ENCODE measurements at regions not wholly inside any gene's neighbourhood (a gene's known extent, or its start where the extent isn't known, plus 50 kb on each side); places are given as distances from the start of the nearest gene placed in this dataset.

DNA sequence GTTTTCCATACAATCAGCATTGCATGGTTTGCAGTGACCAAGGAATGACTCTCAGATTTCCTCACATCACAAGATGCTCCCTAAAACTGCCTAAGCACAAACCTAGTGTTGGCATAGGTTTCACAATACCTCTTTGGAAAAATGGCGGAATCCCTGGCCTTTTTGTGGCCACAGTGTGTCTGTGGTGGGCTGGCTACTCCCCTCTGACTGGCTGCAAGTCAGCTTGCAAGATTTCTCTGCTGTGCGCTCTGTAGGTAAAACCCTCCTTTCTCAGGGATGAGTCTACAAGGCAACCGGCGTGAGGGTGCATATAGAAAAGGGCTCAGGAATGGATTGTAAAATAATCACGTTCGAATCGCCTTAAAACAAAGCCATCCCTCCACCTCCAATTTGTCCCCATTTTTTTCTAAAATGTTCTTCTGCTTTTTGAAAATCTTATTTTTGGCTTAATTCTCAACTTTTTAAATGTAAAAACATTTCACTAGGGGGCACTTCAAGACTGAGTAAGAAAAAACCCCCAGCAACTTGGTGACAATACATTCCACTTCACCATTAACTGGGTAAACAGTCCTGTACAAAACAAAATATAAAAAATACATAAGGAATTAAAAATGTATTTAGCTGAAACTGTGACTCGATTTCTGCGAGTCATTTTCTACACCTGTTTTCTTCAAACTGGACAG, 235.6 kb downstream of the STIM2 start:
- DNase-seq (ENCODE audit: insufficient read length, low spot score, missing footprints), result no peak
- H4K20me1 ChIP-seq (ENCODE audit: insufficient read depth, low read length), result no peaks in the 10 kb centered on the region
- H3K9me3 ChIP-seq (ENCODE audit: low read depth, low read length), result no peaks in the 10 kb centered on the region
- no peaks in the 10 kb centered on the region for H3K4me1 ChIP-seq (ENCODE audit: insufficient read depth, low read length)
- no peak overlapping the region for H3K27ac ChIP-seq (ENCODE audit: low read depth, low read length)
- no peak overlapping the region for H3K4me2 ChIP-seq (ENCODE audit: insufficient read depth, low read length)
- no peak overlapping the region for H2AFZ ChIP-seq (ENCODE audit: low read length)
- no peak overlapping the region for H3K4me3 ChIP-seq (ENCODE audit: insufficient read depth, low read length)
- TF ChIP-seq CTCF (IDR thresholded peaks at IDR 0.05; ENCODE audit: extremely low read depth, low read depth, low read length), result peak; percentile 8
- H3K36me3 ChIP-seq (ENCODE audit: insufficient read depth, low read length), result no peaks in the 10 kb centered on the region
- no peaks in the 10 kb centered on the region for H3K27me3 ChIP-seq (ENCODE audit: insufficient read depth, low read length)
- H3K79me2 ChIP-seq (ENCODE audit: insufficient read depth, low read length), result no peaks in the 10 kb centered on the region

GRCh38 chr4:27098034-27098433, 237.4 kb downstream of the STIM2 start:
- Histone ChIP-seq H3K4me1 (ENCODE audit: insufficient read depth, low read length) (no peaks in the 10 kb centered on the region), H3K4me2 (ENCODE audit: insufficient read depth, low read length) (no peak overlapping the region), H2AFZ (ENCODE audit: low read length) (no peak overlapping the region), H3K79me2 (ENCODE audit: insufficient read depth, low read length) (no peaks in the 10 kb centered on the region), H3K36me3 (ENCODE audit: insufficient read depth, low read length) (no peaks in the 10 kb centered on the region), H3K4me3 (ENCODE audit: insufficient read depth, low read length) (no peak overlapping the region), H3K9me3 (ENCODE audit: low read depth, low read length) (no peaks in the 10 kb centered on the region), H3K27me3 (ENCODE audit: insufficient read depth, low read length) (no peaks in the 10 kb centered on the region), H3K27ac (ENCODE audit: low read depth, low read length) (no peak overlapping the region), H4K20me1 (ENCODE audit: insufficient read depth, low read length) (no peaks in the 10 kb centered on the region)
- no peak for DNase-seq (ENCODE audit: insufficient read length, low spot score, missing footprints)
- no peak for TF ChIP-seq CTCF (IDR thresholded peaks at IDR 0.05; ENCODE audit: extremely low read depth, low read depth, low read length)

GRCh38 chr4:27100713-27101112, 240.1 kb downstream of the STIM2 start:
- no peak for DNase-seq (ENCODE audit: insufficient read length, low spot score, missing footprints)
- H4K20me1 ChIP-seq (ENCODE audit: insufficient read depth, low read length), result no peaks in the 10 kb centered on the region
- H3K27me3 ChIP-seq (ENCODE audit: insufficient read depth, low read length), result no peaks in the 10 kb centered on the region
- no peak overlapping the region for H3K27ac ChIP-seq (ENCODE audit: low read depth, low read length)
- no peaks in the 10 kb centered on the region for H3K9me3 ChIP-seq (ENCODE audit: low read depth, low read length)
- no peak overlapping the region for H2AFZ ChIP-seq (ENCODE audit: low read length)
- H3K4me2 ChIP-seq (ENCODE audit: insufficient read depth, low read length), result no peak overlapping the region
- no peaks in the 10 kb centered on the region for H3K79me2 ChIP-seq (ENCODE audit: insufficient read depth, low read length)
- no peaks in the 10 kb centered on the region for H3K4me1 ChIP-seq (ENCODE audit: insufficient read depth, low read length)
- TF ChIP-seq CTCF (IDR thresholded peaks at IDR 0.05; ENCODE audit: extremely low read depth, low read depth, low read length), result no peak
- H3K4me3 ChIP-seq (ENCODE audit: insufficient read depth, low read length), result no peak overlapping the region
- no peaks in the 10 kb centered on the region for H3K36me3 ChIP-seq (ENCODE audit: insufficient read depth, low read length)

GRCh38 chr4:27101126-27101525, 240.5 kb downstream of the STIM2 start:
- H3K4me1 ChIP-seq (ENCODE audit: insufficient read depth, low read length), result no peaks in the 10 kb centered on the region
- no peaks in the 10 kb centered on the region for H4K20me1 ChIP-seq (ENCODE audit: insufficient read depth, low read length)
- H3K4me3 ChIP-seq (ENCODE audit: insufficient read depth, low read length), result no peak overlapping the region
- H3K36me3 ChIP-seq (ENCODE audit: insufficient read depth, low read length), result no peaks in the 10 kb centered on the region
- no peak overlapping the region for H3K27ac ChIP-seq (ENCODE audit: low read depth, low read length)
- H3K4me2 ChIP-seq (ENCODE audit: insufficient read depth, low read length), result no peak overlapping the region
- no peak overlapping the region for H2AFZ ChIP-seq (ENCODE audit: low read length)
- H3K27me3 ChIP-seq (ENCODE audit: insufficient read depth, low read length), result no peaks in the 10 kb centered on the region
- no peak for DNase-seq (ENCODE audit: insufficient read length, low spot score, missing footprints)
- TF ChIP-seq CTCF (IDR thresholded peaks at IDR 0.05; ENCODE audit: extremely low read depth, low read depth, low read length), result no peak
- H3K9me3 ChIP-seq (ENCODE audit: low read depth, low read length), result no peaks in the 10 kb centered on the region
- H3K79me2 ChIP-seq (ENCODE audit: insufficient read depth, low read length), result no peaks in the 10 kb centered on the region
